ENCODE measurements at regions not wholly inside any gene's neighbourhood (a gene's known extent, or its start where the extent isn't known, plus 50 kb on each side); places are given as distances from the start of the nearest gene placed in this dataset.

- TF ChIP-seq POLR2A (IDR thresholded peaks at IDR 0.05; ENCODE audit: low read depth, low read length): no peak
- FAIRE-seq (no peak), DNase-seq (ENCODE audit: insufficient read length, low spot score) (no peak)
Observed at GRCh38 chr7:22027475-22027874, 81.8 kb upstream of the CDCA7L start.

- TF ChIP-seq POLR2A (IDR thresholded peaks at IDR 0.05; ENCODE audit: low read depth, low read length): no peak
- no peak for DNase-seq (ENCODE audit: insufficient read length, low spot score)
- FAIRE-seq: no peak
Observed at GRCh38 chr7:22025983-22026382, 80.3 kb upstream of the CDCA7L start.

GRCh38 chr7:22025075-22025474 lies 79.4 kb upstream of the CDCA7L start:
- no peak for DNase-seq (ENCODE audit: insufficient read length, low spot score)
- FAIRE-seq: no peak
- TF ChIP-seq POLR2A (IDR thresholded peaks at IDR 0.05; ENCODE audit: low read depth, low read length): no peak

- no peak for FAIRE-seq
- no peak for DNase-seq (ENCODE audit: insufficient read length, low spot score)
- TF ChIP-seq POLR2A (IDR thresholded peaks at IDR 0.05; ENCODE audit: low read depth, low read length): no peak
Observed at GRCh38 chr7:22019931-22020330, 74.2 kb upstream of the CDCA7L start.

- DNase-seq (ENCODE audit: insufficient read length, low spot score) (no peak), FAIRE-seq (no peak)
- no peak for TF ChIP-seq POLR2A (IDR thresholded peaks at IDR 0.05; ENCODE audit: low read depth, low read length)
Observed at GRCh38 chr7:22016507-22016906, 70.8 kb upstream of the CDCA7L start.

- no peak for TF ChIP-seq POLR2A (IDR thresholded peaks at IDR 0.05; ENCODE audit: low read depth, low read length)
- FAIRE-seq (no peak), DNase-seq (ENCODE audit: insufficient read length, low spot score) (no peak)
Observed at GRCh38 chr7:22013711-22014110, 68.0 kb upstream of the CDCA7L start.

- FAIRE-seq: no peak
Observed at GRCh38 chr7:22008683-22009082, 63.0 kb upstream of the CDCA7L start.

GRCh38 chr7:22008087-22008486 lies 62.4 kb upstream of the CDCA7L start:
- FAIRE-seq: no peak
- no peak for DNase-seq (ENCODE audit: insufficient read length, low spot score)

More at GRCh38 chr7:22008683-22009082, 63.0 kb upstream of the CDCA7L start:
- TF ChIP-seq POLR2A (IDR thresholded peaks at IDR 0.05; ENCODE audit: low read depth, low read length): no peak
- DNase-seq (ENCODE audit: insufficient read length, low spot score): no peak

GRCh38 chr7:22005151-22005550 lies 59.5 kb upstream of the CDCA7L start:
- no peak for FAIRE-seq

More at GRCh38 chr7:22008087-22008486, 62.4 kb upstream of the CDCA7L start:
- TF ChIP-seq POLR2A (IDR thresholded peaks at IDR 0.05; ENCODE audit: low read depth, low read length): no peak

GRCh38 chr7:22002726-22003125 lies 57.0 kb upstream of the CDCA7L start:
- no peak for FAIRE-seq
- TF ChIP-seq POLR2A (IDR thresholded peaks at IDR 0.05; ENCODE audit: low read depth, low read length): no peak

More at GRCh38 chr7:22005151-22005550, 59.5 kb upstream of the CDCA7L start:
- no peak for TF ChIP-seq POLR2A (IDR thresholded peaks at IDR 0.05; ENCODE audit: low read depth, low read length)
- no peak for DNase-seq (ENCODE audit: insufficient read length, low spot score)

GRCh38 chr7:22001345-22002004 lies 55.8 kb upstream of the CDCA7L start:
- TF ChIP-seq POLR2A (IDR thresholded peaks at IDR 0.05; ENCODE audit: low read depth, low read length): no peak
- peak; percentile 95 for FAIRE-seq

More at GRCh38 chr7:22002726-22003125, 57.0 kb upstream of the CDCA7L start:
- DNase-seq (ENCODE audit: insufficient read length, low spot score): no peak

GRCh38 chr7:21999896-22000295 lies 54.2 kb upstream of the CDCA7L start:
- TF ChIP-seq POLR2A (IDR thresholded peaks at IDR 0.05; ENCODE audit: low read depth, low read length): no peak
- peak; percentile 31 for DNase-seq (ENCODE audit: insufficient read length, low spot score)
- peak; percentile 52 for FAIRE-seq

More at GRCh38 chr7:22001345-22002004, 55.8 kb upstream of the CDCA7L start:
- peak; percentile 81 for DNase-seq (ENCODE audit: insufficient read length, low spot score)

- DNase-seq (ENCODE audit: insufficient read length, low spot score): no peak
- no peak for TF ChIP-seq POLR2A (IDR thresholded peaks at IDR 0.05; ENCODE audit: low read depth, low read length)
Observed at GRCh38 chr7:21996641-21997040, 50.9 kb upstream of the CDCA7L start.

More at GRCh38 chr7:21996641-21997040, 50.9 kb upstream of the CDCA7L start:
- FAIRE-seq: peak; percentile 91
